Bronchial epithelial cell (primary cell): ENCODE measurements at regions not wholly inside any gene's neighbourhood (a gene's known extent, or its start where the extent isn't known, plus 50 kb on each side); places are given as distances from the start of the nearest gene placed in this dataset.

Experiments used
- DNase-seq: peaks from one replicate; pipeline ENCODE4 v3.0.0-alpha.2; 2010; ENCODE audit warnings: low read depth
- FAIRE-seq: peaks from 2 replicates; lab custom pipeline; 2011; peaks lifted over from hg19 to GRCh38; lab: Jason Lieb, UNC
- H3K27me3 ChIP-seq: 2 replicates; pipeline ENCODE4 v1.5.1; 2011; ENCODE audit warnings: low read length; ENCODE audit not compliant: control insufficient read depth, insufficient read depth
- H3K36me3 ChIP-seq: 2 replicates; pipeline ENCODE4 v1.5.1; 2011; ENCODE audit warnings: low read length; ENCODE audit not compliant: control insufficient read depth, insufficient read depth
- H3K4me3 ChIP-seq: 2 replicates; pipeline ENCODE4 v1.5.1; 2011; ENCODE audit warnings: mild to moderate bottlenecking, low read depth, low read length, control low read depth
- CTCF ChIP-seq: IDR thresholded peaks from 2 replicates; pipeline ENCODE4 v1.5.1; 2011; ENCODE audit warnings: mild to moderate bottlenecking, moderate library complexity, low read length, control low read depth, inconsistent platforms; ENCODE audit not compliant: insufficient read depth, severe bottlenecking

- H3K27me3 ChIP-seq: no peaks in the 10 kb centered on the region
- no peak for DNase-seq
- FAIRE-seq: no peak
These were observed 58.9 kb upstream of the FAM136A start for GRCh38 chr2:70360661-70361270.

GRCh38 chr2:70357684-70358071, 55.8 kb upstream of the FAM136A start:
- TF ChIP-seq CTCF: no peak
- no peaks in the 10 kb centered on the region for H3K36me3 ChIP-seq
- H3K4me3 ChIP-seq: no peak overlapping the region
- FAIRE-seq (no peak), DNase-seq (no peak)
- H3K27me3 ChIP-seq: no peaks in the 10 kb centered on the region

More at GRCh38 chr2:70360661-70361270, 58.9 kb upstream of the FAM136A start:
- TF ChIP-seq CTCF: no peak
- Histone ChIP-seq H3K36me3 (no peaks in the 10 kb centered on the region), H3K4me3 (no peak overlapping the region)

- H3K4me3 ChIP-seq: no peak overlapping the region
- H3K36me3 ChIP-seq: no peaks in the 10 kb centered on the region
- FAIRE-seq (no peak), DNase-seq (no peak)
- H3K27me3 ChIP-seq: no peaks in the 10 kb centered on the region
- no peak for TF ChIP-seq CTCF
These were observed 55.2 kb upstream of the FAM136A start for GRCh38 chr2:70356941-70357683.

- FAIRE-seq (peak; percentile 47), DNase-seq (peak; percentile 88)
- Histone ChIP-seq H3K36me3 (no peaks in the 10 kb centered on the region), H3K27me3 (no peaks in the 10 kb centered on the region), H3K4me3 (no peak overlapping the region)
- TF ChIP-seq CTCF: no peak
These were observed 52.5 kb upstream of the FAM136A start for GRCh38 chr2:70354264-70354949.
